ENCODE measurements at regions not wholly inside any gene's neighbourhood (a gene's known extent, or its start where the extent isn't known, plus 50 kb on each side); places are given as distances from the start of the nearest gene placed in this dataset.

DNA sequence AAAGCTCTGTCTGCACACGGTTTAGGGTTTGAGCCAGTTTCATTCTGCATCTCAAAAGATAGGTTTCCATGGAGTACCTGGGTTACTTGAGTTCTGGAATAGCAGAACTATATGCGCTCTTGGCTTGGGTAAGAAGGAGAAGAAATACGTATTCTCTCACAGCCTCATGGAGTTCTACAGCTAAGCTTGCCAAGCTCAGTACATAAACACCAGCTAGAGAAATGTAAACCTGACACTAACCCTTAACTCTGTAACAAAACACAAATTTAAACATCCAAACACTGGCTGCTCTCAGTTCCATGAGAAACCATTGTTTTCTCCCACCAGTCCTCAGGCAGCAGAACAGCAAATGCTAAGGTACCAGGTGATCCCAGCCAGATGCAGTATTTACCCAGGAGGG is 557.2 kb downstream of the INHBA start:
- TF ChIP-seq, protein P1, sequence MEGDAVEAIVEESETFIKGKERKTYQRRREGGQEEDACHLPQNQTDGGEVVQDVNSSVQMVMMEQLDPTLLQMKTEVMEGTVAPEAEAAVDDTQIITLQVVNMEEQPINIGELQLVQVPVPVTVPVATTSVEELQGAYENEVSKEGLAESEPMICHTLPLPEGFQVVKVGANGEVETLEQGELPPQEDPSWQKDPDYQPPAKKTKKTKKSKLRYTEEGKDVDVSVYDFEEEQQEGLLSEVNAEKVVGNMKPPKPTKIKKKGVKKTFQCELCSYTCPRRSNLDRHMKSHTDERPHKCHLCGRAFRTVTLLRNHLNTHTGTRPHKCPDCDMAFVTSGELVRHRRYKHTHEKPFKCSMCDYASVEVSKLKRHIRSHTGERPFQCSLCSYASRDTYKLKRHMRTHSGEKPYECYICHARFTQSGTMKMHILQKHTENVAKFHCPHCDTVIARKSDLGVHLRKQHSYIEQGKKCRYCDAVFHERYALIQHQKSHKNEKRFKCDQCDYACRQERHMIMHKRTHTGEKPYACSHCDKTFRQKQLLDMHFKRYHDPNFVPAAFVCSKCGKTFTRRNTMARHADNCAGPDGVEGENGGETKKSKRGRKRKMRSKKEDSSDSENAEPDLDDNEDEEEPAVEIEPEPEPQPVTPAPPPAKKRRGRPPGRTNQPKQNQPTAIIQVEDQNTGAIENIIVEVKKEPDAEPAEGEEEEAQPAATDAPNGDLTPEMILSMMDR (IDR thresholded peaks at IDR 0.05), result no peak
- intact Hi-C loops (cut with micrococcal nuclease), result no loop called here
- 100% methylated on average over 1 of the region's 3 CpGs for WGBS (ENCODE audit: insufficient coverage)
- Mint-ChIP-seq H3K4me1 (no peaks in the 10 kb centered on the region), H3K27ac (no peak overlapping the region), H3K9me3 (peaks cover 0 to 5% (median 3%) of the 10 kb centered on the region in 7 donors), H3K27me3 (ENCODE audit: low read depth in 3 of 3) (no peaks in the 10 kb centered on the region), H3K36me3 (no peaks in the 10 kb centered on the region), H3K4me3 (no peak overlapping the region)
- H3K9ac ChIP-seq (ENCODE audit: insufficient read depth, low read length, poor library complexity, severe bottlenecking), result no peak overlapping the region
- no peaks in the 10 kb centered on the region for H3K4me1 ChIP-seq (ENCODE audit: control insufficient read depth in 1 of 2, insufficient read depth in 2 of 2, low read length in 2 of 2)
- no peak for DNase-seq
- peaks cover 0 to 7% of the 10 kb centered on the region in 2 donors for H3K9me3 ChIP-seq (replicated peaks in 1 of 2; ENCODE audit: control insufficient read depth in 1 of 2, insufficient read depth in 1 of 2, low read length in 2 of 2)
- H3K79me2 ChIP-seq (ENCODE audit: insufficient read depth, low read length), result no peaks in the 10 kb centered on the region
- H3K27ac ChIP-seq (ENCODE audit: low read depth in 1 of 2, low read length in 2 of 2), result no peak overlapping the region
- no peaks in the 10 kb centered on the region for H3K27me3 ChIP-seq (ENCODE audit: control insufficient read depth in 2 of 2, insufficient read depth in 2 of 2, low read length in 2 of 2)
- no peaks in the 10 kb centered on the region for H4K20me1 ChIP-seq (ENCODE audit: insufficient read depth, low read length)
- H3K4me3 ChIP-seq (replicated peaks in 1 of 3; ENCODE audit: low read depth in 2 of 3, low read length in 3 of 3), result no peak overlapping the region
- H3K4me2 ChIP-seq (replicated peaks; ENCODE audit: extremely low read depth, low read length, poor library complexity, severe bottlenecking), result no peak overlapping the region
- no peaks in the 10 kb centered on the region for H3K36me3 ChIP-seq (replicated peaks in 1 of 2; ENCODE audit: control insufficient read depth in 1 of 2, insufficient read depth in 2 of 2, low read length in 2 of 2)
- no peak overlapping the region for H2AFZ ChIP-seq (ENCODE audit: insufficient read depth, low read depth, low read length, poor library complexity, severe bottlenecking)

DNA sequence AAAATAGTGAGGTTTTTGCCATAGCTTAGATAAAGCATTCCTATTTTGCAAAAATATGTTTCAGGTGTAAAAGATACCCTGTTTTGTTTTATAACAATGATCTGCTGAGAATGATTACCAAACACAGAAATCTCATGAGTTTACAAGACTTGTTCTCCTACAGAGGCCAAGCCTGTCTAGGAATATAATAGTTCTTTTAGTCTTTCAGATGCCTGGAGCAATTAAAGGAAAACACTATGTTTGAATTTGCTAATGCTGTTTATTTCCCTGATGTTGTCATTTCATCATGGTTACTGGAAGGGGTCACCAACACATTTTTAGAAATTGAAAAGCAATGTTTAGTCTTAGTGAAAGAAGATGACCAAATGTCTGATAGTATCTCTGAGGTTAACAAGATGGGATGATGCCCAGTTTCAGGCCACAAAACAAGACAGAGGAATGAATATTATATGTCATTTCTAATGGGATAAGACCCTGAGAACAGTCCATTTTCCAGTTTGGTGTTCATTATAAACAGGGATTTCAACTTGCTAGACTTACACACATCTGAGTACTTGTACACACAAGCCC is 559.9 kb downstream of the INHBA start:
- H3K4me2 ChIP-seq (replicated peaks; ENCODE audit: extremely low read depth, low read length, poor library complexity, severe bottlenecking), result no peak overlapping the region
- H3K9ac ChIP-seq (ENCODE audit: insufficient read depth, low read length, poor library complexity, severe bottlenecking), result no peak overlapping the region
- no peak overlapping the region for H3K27ac Mint-ChIP-seq
- H3K79me2 ChIP-seq (ENCODE audit: insufficient read depth, low read length), result no peaks in the 10 kb centered on the region
- H3K9me3 ChIP-seq (replicated peaks in 1 of 2; ENCODE audit: control insufficient read depth in 1 of 2, insufficient read depth in 1 of 2, low read length in 2 of 2), result no peaks in the 10 kb centered on the region
- no peaks in the 10 kb centered on the region for H3K36me3 Mint-ChIP-seq
- no peak overlapping the region for H3K4me3 ChIP-seq (replicated peaks in 1 of 3; ENCODE audit: low read depth in 2 of 3, low read length in 3 of 3)
- H4K20me1 ChIP-seq (ENCODE audit: insufficient read depth, low read length), result no peaks in the 10 kb centered on the region
- TF ChIP-seq, protein P1 (IDR thresholded peaks at IDR 0.05), result no peak
- DNase-seq, result no peak
- H3K9me3 Mint-ChIP-seq, result peaks cover 0 to 5% (median 0%) of the 10 kb centered on the region in 7 donors
- no peaks in the 10 kb centered on the region for H3K27me3 Mint-ChIP-seq (ENCODE audit: low read depth in 3 of 3)
- H3K4me1 ChIP-seq (ENCODE audit: control insufficient read depth in 1 of 2, insufficient read depth in 2 of 2, low read length in 2 of 2), result no peaks in the 10 kb centered on the region
- no peaks in the 10 kb centered on the region for H3K27me3 ChIP-seq (ENCODE audit: control insufficient read depth in 2 of 2, insufficient read depth in 2 of 2, low read length in 2 of 2)
- H3K4me3 Mint-ChIP-seq, result no peak overlapping the region
- H3K36me3 ChIP-seq (replicated peaks in 1 of 2; ENCODE audit: control insufficient read depth in 1 of 2, insufficient read depth in 2 of 2, low read length in 2 of 2), result no peaks in the 10 kb centered on the region
- intact Hi-C loops (cut with micrococcal nuclease), result no loop called here
- H2AFZ ChIP-seq (ENCODE audit: insufficient read depth, low read depth, low read length, poor library complexity, severe bottlenecking), result no peak overlapping the region
- no peak overlapping the region for H3K27ac ChIP-seq (ENCODE audit: low read depth in 1 of 2, low read length in 2 of 2)
- H3K4me1 Mint-ChIP-seq, result no peaks in the 10 kb centered on the region

Measured in CD14-positive monocyte (primary cell).